HL-60/S4 (cell line): ENCODE measurements at regions not wholly inside any gene's neighbourhood (a gene's known extent, or its start where the extent isn't known, plus 50 kb on each side); places are given as distances from the start of the nearest gene placed in this dataset.
"Not testable (repeated sequence)": the region's sequence is repeated elsewhere in the genome, so short reads cannot be mapped to it uniquely, and the experiment has no call there.

Source experiments
- in situ Hi-C: fragments of 300-500 bp; cut with MboI; formaldehyde crosslinking; loops from 2 replicates; pipeline ENCODE4 v1.14.3; 2022; ENCODE audit warnings: low sequenced_read_pairs

GRCh38 chr3:176275113-176275512, 922.2 kb downstream of the TBL1XR1 start:
- in situ Hi-C loops = no loop called here

GRCh38 chr3:176274161-176274560, 923.1 kb downstream of the TBL1XR1 start:
- in situ Hi-C loops = no loop called here

- in situ Hi-C loops = no loop called here
These were observed 935.2 kb downstream of the TBL1XR1 start for GRCh38 chr3:176262071-176262470.

- in situ Hi-C loops = no loop called here
These were observed 950.1 kb downstream of the TBL1XR1 start for GRCh38 chr3:176247191-176247590.

GRCh38 chr3:176219970-176220369, 977.3 kb downstream of the TBL1XR1 start:
- in situ Hi-C loops = no loop called here

- in situ Hi-C loops = no loop called here
These were observed 982.5 kb downstream of the TBL1XR1 start for GRCh38 chr3:176214758-176215157.

GRCh38 chr3:176213314-176213713, 984.0 kb downstream of the TBL1XR1 start:
- in situ Hi-C loops = not testable (repeated sequence)

GRCh38 chr3:176208915-176209314, 988.4 kb downstream of the TBL1XR1 start:
- in situ Hi-C loops = no loop called here

- in situ Hi-C loops = no loop called here
These were observed 989.0 kb downstream of the TBL1XR1 start for GRCh38 chr3:176208283-176208682.

- in situ Hi-C loops = no loop called here
These were observed 990.5 kb downstream of the TBL1XR1 start for GRCh38 chr3:176206809-176207208.

GRCh38 chr3:176202652-176203051, 994.6 kb downstream of the TBL1XR1 start:
- in situ Hi-C loops = no loop called here

GRCh38 chr3:176193032-176193730, 1004.1 kb downstream of the TBL1XR1 start:
- in situ Hi-C loops = no loop called here

GRCh38 chr3:176190755-176191154, 1006.5 kb downstream of the TBL1XR1 start:
- in situ Hi-C loops = no loop called here

GRCh38 chr3:176183181-176183580, 1014.1 kb downstream of the TBL1XR1 start:
- in situ Hi-C loops = no loop called here

- in situ Hi-C loops = no loop called here
These were observed 1023.2 kb downstream of the TBL1XR1 start for GRCh38 chr3:176174060-176174459.

GRCh38 chr3:176172492-176172891, 1024.8 kb downstream of the TBL1XR1 start:
- in situ Hi-C loops = no loop called here

GRCh38 chr3:176167272-176167671, 1030.0 kb downstream of the TBL1XR1 start:
- in situ Hi-C loops = no loop called here

- in situ Hi-C loops = no loop called here
These were observed 1036.3 kb downstream of the TBL1XR1 start for GRCh38 chr3:176160997-176161396.

- in situ Hi-C loops = no loop called here
These were observed 1037.5 kb downstream of the TBL1XR1 start for GRCh38 chr3:176159796-176160195.

GRCh38 chr3:176155012-176155411, 1042.3 kb downstream of the TBL1XR1 start:
- in situ Hi-C loops = no loop called here

GRCh38 chr3:176149567-176149966, 1047.7 kb downstream of the TBL1XR1 start:
- in situ Hi-C loops = no loop called here

- in situ Hi-C loops = no loop called here
These were observed 1050.0 kb downstream of the TBL1XR1 start for GRCh38 chr3:176147251-176147650.

GRCh38 chr3:176141837-176142236, 1055.4 kb downstream of the TBL1XR1 start:
- in situ Hi-C loops = no loop called here
